Astrocyte of the cerebellum (primary cell): ENCODE measurements at regions not wholly inside any gene's neighbourhood (a gene's known extent, or its start where the extent isn't known, plus 50 kb on each side); places are given as distances from the start of the nearest gene placed in this dataset.

Experiments used
- DNase-seq: peaks from one replicate; pipeline ENCODE4 v3.0.0-alpha.2; 2011; ENCODE audit warnings: low read depth
- H3K4me3 ChIP-seq: 2 replicates; pipeline ENCODE4 v1.5.1; 2011; ENCODE audit warnings: mild to moderate bottlenecking, low read depth, low read length, moderate library complexity
- in situ Hi-C: cut with HindIII; loops from 2 replicates; pipeline ENCODE4 v1.10.0; 2017; ENCODE audit warnings: low sequenced_read_pairs
- TF ChIP-seq, protein P1 (sequence below): IDR thresholded peaks from 2 replicates; pipeline ENCODE4 v1.5.1; 2012; ENCODE audit warnings: low read length, low read depth, moderate library complexity, mild to moderate bottlenecking; ENCODE audit errors: missing control alignments

DNA sequence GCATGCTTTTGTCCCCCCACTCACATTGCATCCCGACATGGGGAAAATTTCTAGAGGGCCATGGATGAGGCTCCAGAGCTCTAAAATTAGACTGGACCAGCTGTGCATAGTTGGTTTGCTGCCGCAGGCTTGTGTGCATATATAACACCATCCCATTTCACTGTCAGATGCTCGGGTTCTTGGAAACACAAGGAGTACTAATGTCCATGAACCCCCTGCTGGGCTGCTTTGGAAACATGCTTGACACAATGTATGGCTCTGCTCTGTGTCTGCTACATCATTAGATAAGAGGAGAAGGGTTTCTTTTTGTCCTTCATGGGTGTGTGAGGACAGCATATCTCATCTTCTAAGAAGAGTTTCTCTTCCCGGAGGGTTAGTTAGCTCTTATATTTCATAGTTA, 292.1 kb upstream of the RORB start:
- in situ Hi-C loops, result no loop called here
- no peak overlapping the region for H3K4me3 ChIP-seq
- TF ChIP-seq, protein P1, sequence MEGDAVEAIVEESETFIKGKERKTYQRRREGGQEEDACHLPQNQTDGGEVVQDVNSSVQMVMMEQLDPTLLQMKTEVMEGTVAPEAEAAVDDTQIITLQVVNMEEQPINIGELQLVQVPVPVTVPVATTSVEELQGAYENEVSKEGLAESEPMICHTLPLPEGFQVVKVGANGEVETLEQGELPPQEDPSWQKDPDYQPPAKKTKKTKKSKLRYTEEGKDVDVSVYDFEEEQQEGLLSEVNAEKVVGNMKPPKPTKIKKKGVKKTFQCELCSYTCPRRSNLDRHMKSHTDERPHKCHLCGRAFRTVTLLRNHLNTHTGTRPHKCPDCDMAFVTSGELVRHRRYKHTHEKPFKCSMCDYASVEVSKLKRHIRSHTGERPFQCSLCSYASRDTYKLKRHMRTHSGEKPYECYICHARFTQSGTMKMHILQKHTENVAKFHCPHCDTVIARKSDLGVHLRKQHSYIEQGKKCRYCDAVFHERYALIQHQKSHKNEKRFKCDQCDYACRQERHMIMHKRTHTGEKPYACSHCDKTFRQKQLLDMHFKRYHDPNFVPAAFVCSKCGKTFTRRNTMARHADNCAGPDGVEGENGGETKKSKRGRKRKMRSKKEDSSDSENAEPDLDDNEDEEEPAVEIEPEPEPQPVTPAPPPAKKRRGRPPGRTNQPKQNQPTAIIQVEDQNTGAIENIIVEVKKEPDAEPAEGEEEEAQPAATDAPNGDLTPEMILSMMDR, result no peak

DNA sequence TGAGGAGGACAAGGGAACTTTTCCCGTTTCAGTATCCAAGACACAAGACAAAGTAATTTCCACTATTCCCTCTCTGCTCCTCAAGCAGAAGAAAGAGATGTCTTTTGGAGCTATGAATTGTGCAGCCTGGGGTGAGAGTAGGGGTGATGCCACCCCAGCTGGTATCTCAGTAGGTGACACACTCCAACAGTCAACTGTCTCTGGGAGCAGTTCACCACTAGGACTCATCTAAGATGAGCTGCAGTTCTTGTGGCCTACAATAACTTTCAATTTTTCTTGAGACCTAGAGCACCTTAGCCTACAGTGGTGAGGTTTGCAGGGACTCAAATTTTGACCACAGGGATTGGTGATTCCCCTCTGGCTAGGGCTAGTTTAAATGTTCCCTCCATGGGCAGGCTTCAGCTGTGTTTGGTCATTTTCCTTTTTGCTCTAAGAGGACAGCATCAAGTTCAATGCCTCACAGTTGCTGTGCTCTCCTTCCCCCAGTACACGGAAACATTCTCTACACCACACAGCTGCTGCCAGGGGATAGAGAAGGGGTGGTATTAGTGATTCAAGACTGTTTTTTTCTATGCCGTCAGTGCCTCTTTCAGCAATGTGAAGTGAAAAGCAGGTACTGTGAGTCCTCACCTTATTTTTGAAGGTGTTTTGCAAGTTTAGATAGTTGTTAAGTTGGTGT, 278.6 kb upstream of the RORB start:
- in situ Hi-C loops, result no loop called here
- no peak overlapping the region for H3K4me3 ChIP-seq
- TF ChIP-seq, protein P1, result no peak
- no peak for DNase-seq

More for the DNA sequence above, 292.1 kb upstream of the RORB start:
- no peak for DNase-seq

DNA sequence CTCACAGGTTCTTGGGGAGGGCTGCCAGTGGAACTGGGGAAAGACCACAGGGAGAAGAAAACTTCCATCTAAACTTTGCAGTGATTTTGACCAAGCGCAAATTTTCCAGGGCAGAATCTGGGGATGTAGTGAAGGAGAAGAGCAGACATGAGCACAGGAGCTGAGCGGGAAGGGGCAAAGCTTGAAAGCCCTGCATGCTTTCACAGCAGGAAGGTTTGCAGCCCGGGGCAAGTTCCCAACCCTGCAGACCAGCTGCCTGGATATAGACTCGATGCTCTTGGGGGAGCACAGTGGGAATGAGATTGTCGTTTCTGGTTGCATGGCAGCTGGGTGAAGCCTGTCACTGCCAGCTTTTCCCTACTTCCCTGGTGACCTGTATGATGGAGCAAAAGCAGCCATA, 276.8 kb upstream of the RORB start:
- DNase-seq, result no peak
- in situ Hi-C loops, result no loop called here
- TF ChIP-seq, protein P1, result no peak

DNA sequence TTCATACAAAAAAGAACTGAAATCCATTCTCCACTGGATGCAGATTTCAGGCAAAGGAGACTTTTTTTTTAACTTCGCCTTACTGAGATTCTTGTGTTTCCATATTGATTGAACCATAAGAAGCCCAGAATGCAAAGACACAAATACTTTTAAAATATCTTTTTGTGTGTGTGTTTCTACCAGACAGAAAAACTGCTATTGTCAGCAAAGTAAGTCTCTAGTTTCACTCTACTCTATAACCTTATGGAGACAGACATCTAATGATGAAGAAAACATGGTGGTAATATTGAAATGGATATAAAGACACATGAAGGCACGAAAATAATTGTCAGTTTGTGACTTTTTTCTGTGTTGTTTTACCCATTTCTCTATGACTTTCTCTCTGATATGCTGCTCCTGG, 260.3 kb upstream of the RORB start:
- in situ Hi-C loops, result no loop called here
- H3K4me3 ChIP-seq, result no peak overlapping the region
- TF ChIP-seq, protein P1, result no peak
- DNase-seq, result no peak

More for the DNA sequence above, 276.8 kb upstream of the RORB start:
- H3K4me3 ChIP-seq, result no peak overlapping the region

DNA sequence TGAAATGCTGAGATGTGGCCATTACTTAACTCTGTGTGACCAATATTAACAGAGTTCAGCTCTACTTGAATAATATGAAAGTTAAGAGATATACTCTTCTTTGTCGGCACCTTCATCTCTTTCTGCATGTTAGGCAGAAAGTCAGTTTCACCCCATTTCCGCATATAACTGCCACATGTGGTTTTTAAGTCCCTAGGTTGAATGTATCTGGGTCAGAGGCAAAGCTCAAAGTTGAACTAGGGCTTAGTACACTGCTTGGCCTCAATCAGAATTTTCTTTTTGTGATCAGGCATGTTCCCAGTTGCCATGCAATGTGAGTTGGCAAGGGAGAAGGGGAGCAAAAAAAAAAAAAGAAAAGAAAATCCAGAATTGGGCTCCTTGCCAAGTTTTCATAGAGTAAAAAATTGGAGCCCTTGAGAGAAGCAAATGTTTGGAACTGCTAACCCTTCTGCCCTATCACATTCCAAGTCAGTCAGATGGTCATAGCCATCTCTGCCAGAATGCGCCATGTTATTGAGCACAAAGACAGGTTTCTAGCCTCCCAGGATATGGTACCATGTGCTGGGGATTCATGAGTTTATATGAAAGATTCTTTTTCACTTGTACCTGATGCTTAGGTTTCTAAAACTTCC, 251.2 kb upstream of the RORB start:
- no peak for DNase-seq
- TF ChIP-seq, protein P1, result no peak
- H3K4me3 ChIP-seq, result no peak overlapping the region
- in situ Hi-C loops, result no loop called here

DNA sequence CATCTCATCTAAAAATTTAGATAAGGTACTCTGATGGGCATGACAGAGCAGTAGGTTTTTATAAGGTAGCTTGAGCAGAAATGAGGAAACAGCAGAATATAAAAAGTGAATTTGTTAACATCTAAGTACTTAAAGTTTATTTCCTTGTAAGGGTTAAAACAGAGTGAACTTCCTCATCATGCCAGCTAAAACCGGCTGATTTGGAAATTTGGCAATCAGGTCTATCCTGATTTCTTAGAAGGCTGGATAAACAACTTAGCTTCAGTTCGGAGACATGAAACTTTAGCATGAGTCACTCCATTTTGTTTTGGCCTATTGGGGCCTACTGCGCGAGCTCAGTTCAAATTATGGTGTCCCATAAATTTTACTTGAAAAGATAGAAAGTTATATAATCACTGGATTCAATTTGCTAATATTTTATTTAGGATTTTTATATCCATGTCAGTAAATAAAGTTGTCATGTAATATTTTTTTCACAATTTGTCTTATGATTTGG, 241.6 kb upstream of the RORB start:
- in situ Hi-C loops, result no loop called here
- TF ChIP-seq, protein P1, result no peak
- no peak overlapping the region for H3K4me3 ChIP-seq
- DNase-seq, result no peak
